ENCODE measurements at regions not wholly inside any gene's neighbourhood (a gene's known extent, or its start where the extent isn't known, plus 50 kb on each side); places are given as distances from the start of the nearest gene placed in this dataset.

DNA sequence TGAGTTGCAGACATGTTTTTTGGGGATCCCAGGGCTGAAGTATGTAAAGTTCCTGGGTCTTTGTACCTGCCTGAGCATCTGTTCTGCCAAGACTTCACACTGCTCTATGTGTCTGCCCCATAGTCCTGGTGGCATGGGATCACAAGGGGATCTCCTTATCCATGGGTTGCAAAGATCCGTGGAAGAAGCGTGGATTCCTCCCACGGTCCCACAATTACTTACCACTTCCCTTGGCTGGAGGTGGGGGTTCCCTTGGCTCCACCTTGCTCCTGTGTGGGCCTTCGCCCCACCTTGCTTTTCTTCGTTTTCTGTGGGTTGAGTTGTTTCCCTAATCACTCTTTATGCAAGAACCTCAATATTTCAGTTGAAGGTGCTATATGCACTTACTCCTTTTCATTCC is 157.4 kb upstream of the CHORDC1 start:
- no peaks in the 10 kb centered on the region for H3K36me3 ChIP-seq (ENCODE audit: control insufficient read depth in 1 of 2, insufficient read depth in 2 of 2, low read depth in 1 of 2, low read length in 2 of 2)
- no peak overlapping the region for H4K91ac ChIP-seq (ENCODE audit: low read length)
- no peak overlapping the region for H2AFZ ChIP-seq (ENCODE audit: low read depth, low read length)
- H3K27ac ChIP-seq (ENCODE audit: low read length, poor library complexity, severe bottlenecking), result no peak overlapping the region
- H2BK12ac ChIP-seq (ENCODE audit: low read length in 2 of 2), result no peak overlapping the region
- no peak overlapping the region for H3K4me3 ChIP-seq (ENCODE audit: insufficient read depth in 1 of 2, low read depth in 1 of 2, low read length in 2 of 2)
- H3K23ac ChIP-seq (ENCODE audit: low read length in 2 of 2), result no peak overlapping the region
- no peak overlapping the region for H2BK120ac ChIP-seq (ENCODE audit: low read depth, low read length)
- no peak overlapping the region for H4K8ac ChIP-seq (ENCODE audit: low read length)
- H3K9me3 ChIP-seq (ENCODE audit: control insufficient read depth, low read length), result no peaks in the 10 kb centered on the region
- no peak overlapping the region for H2BK5ac ChIP-seq (ENCODE audit: low read depth, low read length, poor library complexity, severe bottlenecking)
- no peaks in the 10 kb centered on the region for H3K79me1 ChIP-seq (replicated peaks; ENCODE audit: low read length, poor library complexity, severe bottlenecking)
- H3K4me2 ChIP-seq (ENCODE audit: low read length, poor library complexity, severe bottlenecking), result no peak overlapping the region
- no peaks in the 10 kb centered on the region for H3K4me1 ChIP-seq (ENCODE audit: control insufficient read depth, insufficient read depth, low read depth, low read length)
- H3K4ac ChIP-seq (ENCODE audit: low read depth in 1 of 2, low read length in 2 of 2), result no peak overlapping the region
- no peaks in the 10 kb centered on the region for H3K27me3 ChIP-seq (ENCODE audit: control insufficient read depth in 1 of 2, insufficient read depth in 1 of 2, low read length in 2 of 2)
- H3K18ac ChIP-seq (ENCODE audit: low read depth in 1 of 2, low read length in 2 of 2), result no peak overlapping the region
- H3K14ac ChIP-seq (ENCODE audit: low read length in 2 of 2), result no peak overlapping the region
- no peak overlapping the region for H3K9ac ChIP-seq (ENCODE audit: low read length)
- no peak for DNase-seq
- H2AK5ac ChIP-seq (ENCODE audit: low read length, severe bottlenecking), result no peak overlapping the region
- WGBS, result 78% methylated on average over 5 of the region's 5 CpGs
- no peak overlapping the region for H2BK15ac ChIP-seq (ENCODE audit: low read depth, poor library complexity, severe bottlenecking)

DNA sequence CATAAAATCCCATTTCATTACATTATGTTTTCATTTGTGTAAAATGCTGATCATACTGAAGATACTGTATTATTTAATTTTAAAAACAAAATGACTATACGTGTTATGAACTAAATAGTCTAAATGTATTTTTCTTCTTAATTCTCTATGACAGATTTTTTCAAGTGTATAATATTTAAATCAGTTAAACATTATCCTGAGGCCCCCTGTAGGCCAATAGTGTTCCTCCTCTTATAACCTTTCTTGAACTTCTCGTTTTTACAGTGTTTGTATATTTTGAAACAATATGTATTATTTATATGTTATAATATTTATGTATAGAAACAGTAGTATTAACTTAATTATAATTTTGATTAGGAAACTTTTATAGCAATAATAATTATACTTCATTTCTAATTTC is 151.1 kb upstream of the CHORDC1 start:
- no peak overlapping the region for H2BK120ac ChIP-seq (ENCODE audit: low read depth, low read length)
- H3K4me2 ChIP-seq (ENCODE audit: low read length, poor library complexity, severe bottlenecking), result no peak overlapping the region
- no peak overlapping the region for H3K23ac ChIP-seq (ENCODE audit: low read length in 2 of 2)
- no peak overlapping the region for H4K8ac ChIP-seq (ENCODE audit: low read length)
- DNase-seq, result no peak
- H3K27ac ChIP-seq (ENCODE audit: low read length, poor library complexity, severe bottlenecking), result no peak overlapping the region
- no peak overlapping the region for H3K9ac ChIP-seq (ENCODE audit: low read length)
- H3K79me1 ChIP-seq (replicated peaks; ENCODE audit: low read length, poor library complexity, severe bottlenecking), result no peaks in the 10 kb centered on the region
- no peak overlapping the region for H4K91ac ChIP-seq (ENCODE audit: low read length)
- no peak overlapping the region for H3K4me3 ChIP-seq (ENCODE audit: insufficient read depth in 1 of 2, low read depth in 1 of 2, low read length in 2 of 2)
- H3K36me3 ChIP-seq (ENCODE audit: control insufficient read depth in 1 of 2, insufficient read depth in 2 of 2, low read depth in 1 of 2, low read length in 2 of 2), result no peaks in the 10 kb centered on the region
- H3K14ac ChIP-seq (ENCODE audit: low read length in 2 of 2), result no peak overlapping the region
- no peak overlapping the region for H2BK15ac ChIP-seq (ENCODE audit: low read depth, poor library complexity, severe bottlenecking)
- no peak overlapping the region for H2BK12ac ChIP-seq (ENCODE audit: low read length in 2 of 2)
- no peaks in the 10 kb centered on the region for H3K4me1 ChIP-seq (ENCODE audit: control insufficient read depth, insufficient read depth, low read depth, low read length)
- no peak overlapping the region for H3K4ac ChIP-seq (ENCODE audit: low read depth in 1 of 2, low read length in 2 of 2)
- no peak overlapping the region for H2AFZ ChIP-seq (ENCODE audit: low read depth, low read length)
- no peak overlapping the region for H3K18ac ChIP-seq (ENCODE audit: low read depth in 1 of 2, low read length in 2 of 2)
- H3K9me3 ChIP-seq (ENCODE audit: control insufficient read depth, low read length), result no peaks in the 10 kb centered on the region
- H2BK5ac ChIP-seq (ENCODE audit: low read depth, low read length, poor library complexity, severe bottlenecking), result no peak overlapping the region
- no peak overlapping the region for H2AK5ac ChIP-seq (ENCODE audit: low read length, severe bottlenecking)
- no CpG with 5 or more reads among the region's 2 CpGs for WGBS
- no peaks in the 10 kb centered on the region for H3K27me3 ChIP-seq (ENCODE audit: control insufficient read depth in 1 of 2, insufficient read depth in 1 of 2, low read length in 2 of 2)

DNA sequence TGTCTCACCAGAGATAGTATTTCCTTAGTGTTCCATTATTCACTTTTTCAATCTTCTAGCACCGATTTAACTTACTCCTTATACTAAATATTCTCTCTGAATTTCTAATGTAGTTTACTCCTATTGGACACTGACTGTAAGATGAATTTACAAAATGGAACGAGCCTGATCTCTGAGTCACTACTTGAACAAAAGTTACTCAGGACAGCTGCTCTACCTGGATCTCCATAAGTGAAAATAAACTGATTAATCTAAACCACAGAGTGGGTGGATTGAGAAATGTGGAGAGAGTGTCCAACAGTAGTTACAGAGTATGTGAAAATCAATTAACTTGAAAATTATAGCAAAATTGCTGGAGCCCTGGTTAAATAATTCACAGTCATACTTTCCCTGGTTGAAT is 141.7 kb upstream of the CHORDC1 start:
- no peaks in the 10 kb centered on the region for H3K9me3 ChIP-seq (ENCODE audit: control insufficient read depth, low read length)
- H2AFZ ChIP-seq (ENCODE audit: low read depth, low read length), result no peak overlapping the region
- no peaks in the 10 kb centered on the region for H3K79me1 ChIP-seq (replicated peaks; ENCODE audit: low read length, poor library complexity, severe bottlenecking)
- no peaks in the 10 kb centered on the region for H3K4me1 ChIP-seq (ENCODE audit: control insufficient read depth, insufficient read depth, low read depth, low read length)
- no peaks in the 10 kb centered on the region for H3K27me3 ChIP-seq (ENCODE audit: control insufficient read depth in 1 of 2, insufficient read depth in 1 of 2, low read length in 2 of 2)
- H4K8ac ChIP-seq (ENCODE audit: low read length), result no peak overlapping the region
- DNase-seq, result no peak
- no peaks in the 10 kb centered on the region for H3K36me3 ChIP-seq (ENCODE audit: control insufficient read depth in 1 of 2, insufficient read depth in 2 of 2, low read depth in 1 of 2, low read length in 2 of 2)
- no peak overlapping the region for H3K27ac ChIP-seq (ENCODE audit: low read length, poor library complexity, severe bottlenecking)
- H3K4me2 ChIP-seq (ENCODE audit: low read length, poor library complexity, severe bottlenecking), result no peak overlapping the region
- no peak overlapping the region for H2BK120ac ChIP-seq (ENCODE audit: low read depth, low read length)
- H3K4ac ChIP-seq (ENCODE audit: low read depth in 1 of 2, low read length in 2 of 2), result no peak overlapping the region
- H2BK12ac ChIP-seq (ENCODE audit: low read length in 2 of 2), result no peak overlapping the region
- no peak overlapping the region for H4K91ac ChIP-seq (ENCODE audit: low read length)
- H3K9ac ChIP-seq (ENCODE audit: low read length), result no peak overlapping the region
- H3K18ac ChIP-seq (ENCODE audit: low read depth in 1 of 2, low read length in 2 of 2), result no peak overlapping the region
- H3K14ac ChIP-seq (ENCODE audit: low read length in 2 of 2), result no peak overlapping the region
- H2AK5ac ChIP-seq (ENCODE audit: low read length, severe bottlenecking), result no peak overlapping the region
- no peak overlapping the region for H2BK15ac ChIP-seq (ENCODE audit: low read depth, poor library complexity, severe bottlenecking)
- H3K23ac ChIP-seq (ENCODE audit: low read length in 2 of 2), result no peak overlapping the region
- H3K4me3 ChIP-seq (ENCODE audit: insufficient read depth in 1 of 2, low read depth in 1 of 2, low read length in 2 of 2), result no peak overlapping the region
- no peak overlapping the region for H2BK5ac ChIP-seq (ENCODE audit: low read depth, low read length, poor library complexity, severe bottlenecking)
- no CpG with 5 or more reads among the region's 2 CpGs for WGBS

DNA sequence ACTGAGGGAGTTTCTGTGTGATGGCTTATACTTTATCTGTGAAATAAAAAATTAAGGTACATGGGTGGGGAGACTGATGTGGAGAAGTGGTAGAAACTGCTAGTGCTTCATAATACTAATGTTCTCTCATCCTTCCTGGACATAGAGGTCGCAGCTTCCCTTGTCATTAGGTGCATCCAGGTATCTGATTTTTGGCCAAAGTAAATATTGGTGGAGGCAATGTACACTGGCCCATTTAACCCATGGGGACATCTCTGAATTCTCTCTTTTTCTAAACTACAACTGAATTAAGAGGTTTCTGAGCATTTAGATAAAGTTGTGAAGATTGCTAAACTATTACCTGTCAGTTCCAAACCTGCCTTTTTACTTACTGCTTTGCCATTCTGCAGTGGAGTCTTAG is 140.9 kb upstream of the CHORDC1 start:
- Histone ChIP-seq H4K91ac (ENCODE audit: low read length) (no peak overlapping the region), H4K8ac (ENCODE audit: low read length) (no peak overlapping the region), H2BK12ac (ENCODE audit: low read length in 2 of 2) (no peak overlapping the region), H3K23ac (ENCODE audit: low read length in 2 of 2) (no peak overlapping the region), H3K4me1 (ENCODE audit: control insufficient read depth, insufficient read depth, low read depth, low read length) (no peaks in the 10 kb centered on the region), H3K4me2 (ENCODE audit: low read length, poor library complexity, severe bottlenecking) (no peak overlapping the region), H2AFZ (ENCODE audit: low read depth, low read length) (no peak overlapping the region), H3K4ac (ENCODE audit: low read depth in 1 of 2, low read length in 2 of 2) (no peak overlapping the region), H2BK5ac (ENCODE audit: low read depth, low read length, poor library complexity, severe bottlenecking) (no peak overlapping the region), H3K36me3 (ENCODE audit: control insufficient read depth in 1 of 2, insufficient read depth in 2 of 2, low read depth in 1 of 2, low read length in 2 of 2) (no peaks in the 10 kb centered on the region), H3K9me3 (ENCODE audit: control insufficient read depth, low read length) (no peaks in the 10 kb centered on the region), H2BK120ac (ENCODE audit: low read depth, low read length) (no peak overlapping the region), H3K18ac (ENCODE audit: low read depth in 1 of 2, low read length in 2 of 2) (no peak overlapping the region), H2AK5ac (ENCODE audit: low read length, severe bottlenecking) (no peak overlapping the region), H3K27ac (ENCODE audit: low read length, poor library complexity, severe bottlenecking) (no peak overlapping the region), H3K9ac (ENCODE audit: low read length) (no peak overlapping the region), H3K4me3 (ENCODE audit: insufficient read depth in 1 of 2, low read depth in 1 of 2, low read length in 2 of 2) (no peak overlapping the region), H2BK15ac (ENCODE audit: low read depth, poor library complexity, severe bottlenecking) (no peak overlapping the region), H3K14ac (ENCODE audit: low read length in 2 of 2) (no peak overlapping the region), H3K79me1 (replicated peaks; ENCODE audit: low read length, poor library complexity, severe bottlenecking) (no peaks in the 10 kb centered on the region), H3K27me3 (ENCODE audit: control insufficient read depth in 1 of 2, insufficient read depth in 1 of 2, low read length in 2 of 2) (no peaks in the 10 kb centered on the region)
- no peak for DNase-seq
- WGBS, result 60% methylated on average over 1 of the region's 1 CpG

Measured in mesenchymal stem cell (in vitro differentiated cells and primary cell).